ENCODE measurements at regions not wholly inside any gene's neighbourhood (a gene's known extent, or its start where the extent isn't known, plus 50 kb on each side); places are given as distances from the start of the nearest gene placed in this dataset.
"Not testable (repeated sequence)": the region's sequence is repeated elsewhere in the genome, so short reads cannot be mapped to it uniquely, and the experiment has no call there.

GRCh38 chr11:59008947-59009346 is 69.7 kb downstream of the GLYATL1 start:
- DNase-seq = no peak

DNA sequence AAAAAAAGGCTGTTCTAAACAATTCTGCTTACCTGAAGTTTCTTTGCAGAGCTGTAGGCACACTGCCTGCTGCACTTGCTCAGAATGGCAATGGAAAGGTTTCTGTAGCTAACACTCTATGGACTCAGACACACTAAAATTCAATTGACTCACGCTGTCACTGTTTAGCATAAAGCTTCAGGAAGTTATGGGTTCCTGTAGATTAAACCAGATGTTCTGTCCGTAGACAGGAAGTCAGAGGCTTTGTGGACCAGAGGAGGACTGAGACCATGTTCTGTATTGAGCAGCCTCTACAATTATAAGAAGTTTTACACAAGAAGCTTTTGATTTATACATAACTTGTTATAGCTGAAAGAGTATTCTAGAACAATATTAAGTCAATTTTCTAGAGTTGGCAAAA is 70.4 kb downstream of the GLYATL1 start:
- no peak for DNase-seq

DNA sequence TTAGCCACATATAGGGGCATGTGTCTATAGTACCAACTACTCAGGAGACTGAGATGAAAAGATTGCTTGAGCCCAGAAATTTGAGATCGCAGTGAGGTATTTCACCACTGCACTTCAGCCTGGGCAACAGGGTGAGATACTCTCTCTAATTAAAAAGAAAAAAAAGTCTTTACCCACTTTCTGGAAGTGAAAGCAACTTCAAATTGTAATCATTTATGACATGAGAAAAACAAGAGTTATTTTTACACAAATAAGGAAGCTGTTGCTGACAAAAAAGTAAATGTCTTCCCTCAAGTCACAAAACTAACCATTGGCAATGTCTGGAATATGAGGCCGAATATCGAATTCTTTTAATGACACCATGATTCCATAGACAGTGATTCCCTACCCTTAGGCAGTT is 71.4 kb downstream of the GLYATL1 start:
- DNase-seq = no peak

DNA sequence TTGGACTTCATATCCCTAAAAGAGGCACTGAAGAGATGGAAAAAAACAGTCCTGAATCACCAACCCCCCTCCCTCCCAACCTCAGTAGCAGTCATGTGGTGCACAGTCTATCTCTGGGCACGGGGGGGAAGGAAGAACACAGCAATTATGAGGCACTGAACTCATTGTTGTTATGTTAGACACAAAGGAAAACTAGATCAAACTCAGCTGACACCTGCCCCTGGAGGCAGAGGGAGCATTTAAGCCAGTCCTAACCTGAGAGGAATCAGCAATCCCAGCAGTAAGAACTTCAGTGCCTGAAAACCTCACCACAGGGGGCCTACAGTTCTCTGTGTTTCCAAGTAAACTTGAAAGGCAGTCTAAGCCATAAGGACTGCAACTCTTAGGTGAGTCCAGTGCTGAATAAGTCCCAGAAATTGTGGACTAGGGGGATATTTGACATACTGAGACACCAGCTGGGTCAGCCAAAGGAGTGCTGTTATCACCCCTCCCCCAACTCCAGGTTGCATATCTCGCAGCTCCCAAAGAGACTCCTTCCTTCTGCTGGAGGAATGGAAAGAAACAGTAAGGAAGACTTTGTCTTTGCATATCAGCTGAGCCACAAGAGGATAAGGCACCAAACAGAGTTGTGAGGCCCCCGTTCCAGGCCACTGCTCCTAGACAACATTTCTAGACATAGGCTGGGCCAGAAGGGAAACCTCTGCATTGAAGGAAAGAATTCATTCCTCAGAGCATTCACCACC is 72.5 kb downstream of the GLYATL1 start:
- DNase-seq = peak in 2 of 3 experiments; percentile 79 to 89

- no peak for DNase-seq
These were observed 73.3 kb downstream of the GLYATL1 start for GRCh38 chr11:59012398-59013265.

DNA sequence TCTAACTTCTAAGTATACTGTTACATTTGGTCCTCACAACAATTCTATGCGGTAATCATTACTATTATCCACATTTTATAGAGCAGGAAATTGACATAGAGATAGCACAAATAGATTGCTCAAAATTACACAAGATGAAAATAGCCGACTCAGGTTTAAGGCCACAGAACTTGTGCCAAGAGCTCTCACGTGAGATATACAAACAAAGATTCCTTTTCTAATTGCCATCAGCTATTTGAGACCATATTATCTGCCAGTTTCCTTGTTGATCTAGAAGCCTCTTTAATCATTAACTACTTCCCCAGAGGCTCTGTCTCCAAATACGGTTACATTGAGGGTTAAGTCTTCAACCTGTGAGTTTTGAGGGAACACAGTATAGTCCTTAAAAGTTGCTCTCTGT is 61.0 kb upstream of the GLYATL1B start:
- DNase-seq = peak in 2 of 3 experiments; percentile 5 to 54

DNA sequence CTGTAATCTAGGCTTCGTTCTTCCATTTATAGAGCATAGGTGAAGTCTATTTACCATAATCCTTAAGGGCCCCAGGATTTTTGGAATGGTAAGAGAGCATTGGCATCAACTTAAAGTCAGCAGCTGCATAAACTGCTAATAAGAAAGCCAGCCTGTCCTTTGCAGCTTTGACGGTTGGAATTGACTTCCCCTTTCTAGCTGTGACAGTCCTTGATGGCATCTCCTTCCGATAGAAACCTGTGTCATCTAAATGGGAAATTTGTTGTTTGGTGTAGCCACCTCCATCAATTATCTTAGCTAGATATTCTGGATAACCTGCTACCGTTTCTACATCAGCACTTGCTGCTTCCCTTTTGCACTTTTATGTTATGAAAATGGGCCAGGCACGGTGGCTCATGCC is 58.0 kb upstream of the GLYATL1B start:
- no peak for DNase-seq

DNA sequence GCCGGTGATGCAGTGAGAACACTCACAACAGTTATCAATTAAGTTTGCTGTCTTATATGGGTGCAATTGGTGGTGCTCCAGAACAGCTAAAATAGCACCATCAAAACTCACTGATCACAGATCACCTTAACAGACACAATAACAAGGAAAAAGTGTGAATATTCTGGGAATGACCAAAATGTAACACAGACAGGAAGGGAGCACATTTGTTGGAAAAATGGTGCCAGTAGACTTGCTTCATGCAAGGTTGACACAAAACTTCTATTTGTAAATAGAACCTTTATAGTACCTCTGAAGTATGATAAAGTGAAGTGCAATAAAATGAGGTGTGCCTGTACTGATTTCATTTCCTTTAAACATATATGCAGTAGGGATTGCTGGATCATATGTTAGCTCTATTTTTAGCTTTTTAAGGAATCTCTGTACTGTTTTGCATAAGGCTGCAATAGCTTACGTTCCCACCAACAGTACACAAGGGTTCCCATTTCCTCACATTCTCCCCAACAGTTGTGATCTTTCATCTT is 56.7 kb upstream of the GLYATL1B start:
- DNase-seq = no peak

DNA sequence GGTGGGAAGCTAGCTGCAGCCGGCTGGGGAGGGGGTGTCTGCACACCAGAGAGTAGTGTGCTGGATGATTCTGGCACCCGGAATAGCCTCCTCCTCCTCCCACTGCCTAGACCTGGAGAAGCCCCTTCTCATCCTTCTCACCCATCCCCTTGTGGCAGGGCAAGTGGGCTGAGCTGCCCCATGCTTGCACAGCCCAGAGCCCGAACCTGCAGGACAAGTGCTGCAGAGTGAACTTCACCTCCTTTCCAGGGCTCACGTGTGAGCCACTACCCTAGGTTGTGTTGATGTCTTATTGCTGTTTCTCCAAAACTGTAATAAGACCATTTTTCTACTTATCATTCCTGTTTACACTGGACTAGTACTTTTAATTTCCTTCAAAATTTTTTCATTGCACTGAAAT is 56.1 kb upstream of the GLYATL1B start:
- DNase-seq = no peak

GRCh38 chr11:59031746-59032145 is 54.4 kb upstream of the GLYATL1B start:
- not testable (repeated sequence) for DNase-seq
